ENCODE measurements at regions not wholly inside any gene's neighbourhood (a gene's known extent, or its start where the extent isn't known, plus 50 kb on each side); places are given as distances from the start of the nearest gene placed in this dataset.

DNA sequence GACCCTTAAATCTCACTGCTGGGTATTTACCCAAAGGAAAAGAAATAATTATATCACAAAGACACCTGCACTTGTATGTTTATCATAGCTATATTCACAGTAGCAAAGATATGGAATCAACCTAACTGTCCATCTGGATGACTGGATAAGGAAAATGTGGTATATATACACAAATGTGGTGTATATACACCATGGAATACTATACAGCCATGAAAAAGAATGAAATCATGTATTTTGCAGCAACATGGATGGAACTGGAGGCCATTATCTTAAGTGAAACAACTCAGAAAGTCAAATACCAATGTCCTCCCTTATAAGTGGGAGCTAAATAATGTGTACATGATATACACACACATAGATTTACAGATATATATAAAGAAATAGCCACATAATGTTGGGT lies 168.2 kb downstream of the SH2D4B start:
- TF ChIP-seq JUN (CRISPR knock-in tag; IDR thresholded peaks at IDR 0.05) (no peak), ZFP36 (IDR thresholded peaks at IDR 0.05; ENCODE audit: borderline replicate concordance, low read depth, low read length, partially characterized antibody) (no peak), FOXM1 (CRISPR knock-in tag; IDR thresholded peaks at IDR 0.05) (no peak), POLR2A (IDR thresholded peaks at IDR 0.05; ENCODE audit: insufficient read depth in 1 of 2, low read depth in 2 of 2, low read length in 2 of 2) (no peak), NFKBIZ (CRISPR knock-in tag; IDR thresholded peaks at IDR 0.05) (no peak), SOX6 (IDR thresholded peaks at IDR 0.05) (no peak), SOX6 (CRISPR knock-in tag; IDR thresholded peaks at IDR 0.05) (no peak), KLF11 (CRISPR knock-in tag; IDR thresholded peaks at IDR 0.05) (no peak), EZH2 (conservative IDR thresholded peaks at IDR 0.05; ENCODE audit: low read depth, low read length) (no peak), POLR2AphosphoS5 (IDR thresholded peaks at IDR 0.05; ENCODE audit: low read depth, low read length) (no peak), NR3C1 (CRISPR knock-in tag; IDR thresholded peaks at IDR 0.05) (no peak), FOXA1 (IDR thresholded peaks at IDR 0.05) (no peak), FOXA1 (CRISPR knock-in tag; IDR thresholded peaks at IDR 0.05) (no peak), MAZ (IDR thresholded peaks at IDR 0.05; ENCODE audit: borderline replicate concordance, low read depth, low read length) (no peak), MAZ (CRISPR knock-in tag; IDR thresholded peaks at IDR 0.05; ENCODE audit: low read depth) (no peak)
- TF ChIP-seq, protein P1, sequence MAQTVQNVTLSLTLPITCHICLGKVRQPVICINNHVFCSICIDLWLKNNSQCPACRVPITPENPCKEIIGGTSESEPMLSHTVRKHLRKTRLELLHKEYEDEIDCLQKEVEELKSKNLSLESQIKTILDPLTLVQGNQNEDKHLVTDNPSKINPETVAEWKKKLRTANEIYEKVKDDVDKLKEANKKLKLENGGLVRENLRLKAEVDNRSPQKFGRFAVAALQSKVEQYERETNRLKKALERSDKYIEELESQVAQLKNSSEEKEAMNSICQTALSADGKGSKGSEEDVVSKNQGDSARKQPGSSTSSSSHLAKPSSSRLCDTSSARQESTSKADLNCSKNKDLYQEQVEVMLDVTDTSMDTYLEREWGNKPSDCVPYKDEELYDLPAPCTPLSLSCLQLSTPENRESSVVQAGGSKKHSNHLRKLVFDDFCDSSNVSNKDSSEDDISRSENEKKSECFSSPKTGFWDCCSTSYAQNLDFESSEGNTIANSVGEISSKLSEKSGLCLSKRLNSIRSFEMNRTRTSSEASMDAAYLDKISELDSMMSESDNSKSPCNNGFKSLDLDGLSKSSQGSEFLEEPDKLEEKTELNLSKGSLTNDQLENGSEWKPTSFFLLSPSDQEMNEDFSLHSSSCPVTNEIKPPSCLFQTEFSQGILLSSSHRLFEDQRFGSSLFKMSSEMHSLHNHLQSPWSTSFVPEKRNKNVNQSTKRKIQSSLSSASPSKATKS (CRISPR knock-in tag; IDR thresholded peaks at IDR 0.05), result no peak
- TF ChIP-seq, protein P2, sequence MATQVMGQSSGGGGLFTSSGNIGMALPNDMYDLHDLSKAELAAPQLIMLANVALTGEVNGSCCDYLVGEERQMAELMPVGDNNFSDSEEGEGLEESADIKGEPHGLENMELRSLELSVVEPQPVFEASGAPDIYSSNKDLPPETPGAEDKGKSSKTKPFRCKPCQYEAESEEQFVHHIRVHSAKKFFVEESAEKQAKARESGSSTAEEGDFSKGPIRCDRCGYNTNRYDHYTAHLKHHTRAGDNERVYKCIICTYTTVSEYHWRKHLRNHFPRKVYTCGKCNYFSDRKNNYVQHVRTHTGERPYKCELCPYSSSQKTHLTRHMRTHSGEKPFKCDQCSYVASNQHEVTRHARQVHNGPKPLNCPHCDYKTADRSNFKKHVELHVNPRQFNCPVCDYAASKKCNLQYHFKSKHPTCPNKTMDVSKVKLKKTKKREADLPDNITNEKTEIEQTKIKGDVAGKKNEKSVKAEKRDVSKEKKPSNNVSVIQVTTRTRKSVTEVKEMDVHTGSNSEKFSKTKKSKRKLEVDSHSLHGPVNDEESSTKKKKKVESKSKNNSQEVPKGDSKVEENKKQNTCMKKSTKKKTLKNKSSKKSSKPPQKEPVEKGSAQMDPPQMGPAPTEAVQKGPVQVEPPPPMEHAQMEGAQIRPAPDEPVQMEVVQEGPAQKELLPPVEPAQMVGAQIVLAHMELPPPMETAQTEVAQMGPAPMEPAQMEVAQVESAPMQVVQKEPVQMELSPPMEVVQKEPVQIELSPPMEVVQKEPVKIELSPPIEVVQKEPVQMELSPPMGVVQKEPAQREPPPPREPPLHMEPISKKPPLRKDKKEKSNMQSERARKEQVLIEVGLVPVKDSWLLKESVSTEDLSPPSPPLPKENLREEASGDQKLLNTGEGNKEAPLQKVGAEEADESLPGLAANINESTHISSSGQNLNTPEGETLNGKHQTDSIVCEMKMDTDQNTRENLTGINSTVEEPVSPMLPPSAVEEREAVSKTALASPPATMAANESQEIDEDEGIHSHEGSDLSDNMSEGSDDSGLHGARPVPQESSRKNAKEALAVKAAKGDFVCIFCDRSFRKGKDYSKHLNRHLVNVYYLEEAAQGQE (IDR thresholded peaks at IDR 0.05; ENCODE audit: borderline replicate concordance in 1 of 2, low read depth in 1 of 2, low read length in 2 of 2), result no peak

Measured in HepG2 (cell line).